H1 (cell line): ENCODE measurements at regions not wholly inside any gene's neighbourhood (a gene's known extent, or its start where the extent isn't known, plus 50 kb on each side); places are given as distances from the start of the nearest gene placed in this dataset.

ENCODE experiments used
- CTCF ChIA-PET: fragments of 300-600 bp; sonication (Branson Sonifier 250); formaldehyde crosslinking; loops from one replicate; lab custom pipeline; 2021; ENCODE audit not compliant: partially characterized antibody; lab: Charles Lee
- POLR2A ChIA-PET: fragments of 300-600 bp; sonication (Branson Sonifier 250); formaldehyde crosslinking; loops from one replicate; lab custom pipeline; 2021; ENCODE audit warnings: inconsistent platforms; ENCODE audit not compliant: partially characterized antibody; lab: Charles Lee
- DNase-seq, 2 experiments: peaks; one replicate each; pipeline versions ENCODE4 v3.0.0 to v3.0.0-alpha.2; 2010 to 2022; ENCODE audit warnings: low spot score in 2 of 2, low read depth in 1 of 2, mixed read lengths in 1 of 2
- FAIRE-seq: peaks from 2 replicates; lab custom pipeline; 2011; peaks lifted over from hg19 to GRCh38; lab: Jason Lieb, UNC
- H2AFZ ChIP-seq: 2 replicates; pipeline ENCODE4 v1.8.1; 2012; ENCODE audit warnings: low read length, inconsistent platforms
- H2AK5ac ChIP-seq: 2 replicates; pipeline ENCODE4 v1.6.1; 2013; ENCODE audit warnings: low read depth, low read length
- H2BK120ac ChIP-seq: replicated peaks from 2 replicates; pipeline ENCODE3; 2013; ENCODE audit warnings: low read depth, low read length, inconsistent platforms
- H2BK12ac ChIP-seq: 2 replicates; pipeline ENCODE4 v1.6.1; 2013; ENCODE audit warnings: low read depth, low read length
- H2BK15ac ChIP-seq: 2 replicates; pipeline ENCODE4 v1.6.1; 2013; ENCODE audit warnings: low read length
- H2BK20ac ChIP-seq: 2 replicates; pipeline ENCODE4 v1.6.1; 2013; ENCODE audit warnings: low read length
- H2BK5ac ChIP-seq: 2 replicates; pipeline ENCODE4 v1.6.1; 2013; ENCODE audit warnings: low read depth, low read length
- H3K14ac ChIP-seq: 2 replicates; pipeline ENCODE4 v1.6.1; 2013; ENCODE audit warnings: inconsistent platforms; ENCODE audit not compliant: insufficient read length
- H3K18ac ChIP-seq: 2 replicates; pipeline ENCODE4 v1.6.1; 2013; ENCODE audit warnings: low read length; ENCODE audit errors: extremely low read depth
- H3K23ac ChIP-seq: 2 replicates; pipeline ENCODE4 v1.6.1; 2013; ENCODE audit warnings: inconsistent platforms; ENCODE audit not compliant: insufficient read length
- H3K23me2 ChIP-seq: 2 replicates; pipeline ENCODE4 v1.6.1; 2013; ENCODE audit warnings: low read depth, low read length
- H3K27ac ChIP-seq: 2 replicates; pipeline ENCODE4 v1.6.1; 2011; ENCODE audit warnings: low read depth, low read length, inconsistent platforms
- H3K27me3 ChIP-seq, 4 experiments: replicated peaks in 1 of 4; 1 replicate in 1 of 4; 2 replicates in 3 of 4; pipeline versions ENCODE4 v1.6.1 to v1.8.1; 2011 to 2013; ENCODE audit warnings: low read length in 3 of 4, mild to moderate bottlenecking in 3 of 4, inconsistent platforms in 2 of 4, mixed read lengths in 2 of 4, moderate library complexity in 1 of 4; ENCODE audit not compliant: control insufficient read depth in 3 of 4, insufficient read depth in 3 of 4; ENCODE audit errors: extremely low read depth in 1 of 4
- H3K36me3 ChIP-seq, 4 experiments: 2 replicates each; pipeline versions ENCODE4 v1.6.1 to v1.8.1; 2011 to 2013; ENCODE audit warnings: mild to moderate bottlenecking in 4 of 4, low read length in 3 of 4, moderate library complexity in 2 of 4, control low read depth in 1 of 4, inconsistent platforms in 1 of 4; ENCODE audit not compliant: insufficient read depth in 4 of 4, control insufficient read depth in 2 of 4
- H3K4ac ChIP-seq: replicated peaks from 2 replicates; pipeline ENCODE3; 2013; ENCODE audit warnings: low read length, low read depth, mixed read lengths, inconsistent platforms; ENCODE audit not compliant: insufficient read length
- H3K4me1 ChIP-seq, 4 experiments: replicated peaks in 1 of 4; 1 replicate in 1 of 4; 2 replicates in 3 of 4; pipeline versions ENCODE4 v1.6.1 to v1.8.1; 2011 to 2013; ENCODE audit warnings: low read length in 3 of 4, inconsistent platforms in 2 of 4, mixed read lengths in 1 of 4; ENCODE audit not compliant: insufficient read depth in 4 of 4, control insufficient read depth in 3 of 4
- H3K4me2 ChIP-seq, 2 experiments: 2 replicates each; pipeline versions ENCODE4 v1.6.1 to v1.8.1; 2011 to 2013; ENCODE audit warnings: low read depth in 2 of 2, low read length in 2 of 2, control low read depth in 1 of 2, inconsistent platforms in 1 of 2, mild to moderate bottlenecking in 1 of 2; ENCODE audit not compliant: insufficient read depth in 1 of 2
- H3K4me3 ChIP-seq, 4 experiments: fragments of 200-600, 300-600 bp in 1 of 4; sonication (generic), shearing (Covaris generic), sonication (Bioruptor Twin) in 1 of 4; 2 replicates each; pipeline versions ENCODE4 v1.5.1 to v1.8.1; 2011 to 2016; ENCODE audit warnings: low read length in 4 of 4, low read depth in 3 of 4, control low read depth in 2 of 4, inconsistent platforms in 2 of 4, mild to moderate bottlenecking in 2 of 4, mixed read lengths in 1 of 4, moderate library complexity in 1 of 4; ENCODE audit not compliant: insufficient read depth in 2 of 4; ENCODE audit errors: extremely low read depth in 1 of 4
- H3K56ac ChIP-seq: replicated peaks from 2 replicates; pipeline ENCODE3; 2013; ENCODE audit warnings: low read depth, mild to moderate bottlenecking, mixed read lengths, low read length, inconsistent platforms; ENCODE audit not compliant: insufficient read length
- H3K79me1 ChIP-seq: 2 replicates; pipeline ENCODE4 v1.6.1; 2013; ENCODE audit warnings: low read depth, low read length, control low read depth
- H3K79me2 ChIP-seq, 2 experiments: 2 replicates each; pipeline versions ENCODE4 v1.6.1 to v1.8.1; 2012 to 2013; ENCODE audit warnings: low read length in 2 of 2, mild to moderate bottlenecking in 2 of 2, inconsistent platforms in 1 of 2; ENCODE audit not compliant: insufficient read depth in 2 of 2, control insufficient read depth in 1 of 2
- H3K9ac ChIP-seq, 4 experiments: replicated peaks in 1 of 4; 1 replicate in 1 of 4; 2 replicates in 3 of 4; pipeline versions ENCODE4 v1.6.1 to v1.8.1; 2011 to 2013; ENCODE audit warnings: low read depth in 3 of 4, low read length in 3 of 4, control low read depth in 2 of 4, mild to moderate bottlenecking in 2 of 4, moderate library complexity in 2 of 4, inconsistent platforms in 1 of 4; ENCODE audit errors: extremely low read depth in 1 of 4
- H3K9me3 ChIP-seq, 2 experiments: 2 replicates each; pipeline versions ENCODE4 v1.6.1 to v1.8.1; 2012 to 2013; ENCODE audit warnings: mild to moderate bottlenecking in 2 of 2, moderate library complexity in 2 of 2, control low read depth in 1 of 2, inconsistent platforms in 1 of 2, low read depth in 1 of 2, low read length in 1 of 2, mixed read lengths in 1 of 2; ENCODE audit not compliant: insufficient read depth in 2 of 2
- H4K20me1 ChIP-seq, 2 experiments: replicated peaks in 1 of 2; 2 replicates each; pipeline versions ENCODE3 to v1.8.1; 2011 to 2013; ENCODE audit warnings: inconsistent platforms in 2 of 2, low read length in 2 of 2, mild to moderate bottlenecking in 1 of 2; ENCODE audit not compliant: insufficient read depth in 2 of 2, control insufficient read depth in 1 of 2
- H4K5ac ChIP-seq: 2 replicates; pipeline ENCODE4 v1.6.1; 2013; ENCODE audit warnings: low read length, low read depth, mixed read lengths, inconsistent platforms; ENCODE audit not compliant: insufficient read length
- H4K8ac ChIP-seq: 2 replicates; pipeline ENCODE4 v1.8.0; 2013; ENCODE audit warnings: mild to moderate bottlenecking, moderate library complexity, low read length, inconsistent platforms; ENCODE audit not compliant: insufficient read depth; ENCODE audit errors: extremely low read depth
- H4K91ac ChIP-seq: replicated peaks from 2 replicates; pipeline ENCODE3; 2013; ENCODE audit warnings: low read length, mixed read lengths, inconsistent platforms; ENCODE audit not compliant: insufficient read length
- ATF2 ChIP-seq: IDR thresholded peaks from 2 replicates; pipeline ENCODE4 v1.6.1; 2012; ENCODE audit warnings: low read length, inconsistent platforms
- BCL11A ChIP-seq, 2 experiments: IDR thresholded peaks; one replicate each; pipeline ENCODE4 v1.6.1; 2011; ENCODE audit warnings: low read depth in 2 of 2, low read length in 2 of 2, mild to moderate bottlenecking in 2 of 2
- CHD2 ChIP-seq: IDR thresholded peaks from 2 replicates; pipeline ENCODE4 v1.6.1; 2012; ENCODE audit warnings: low read length, improper control_type of control experiment
- EP300 ChIP-seq, 2 experiments: IDR thresholded peaks; 1 replicate in 1 of 2; 2 replicates in 1 of 2; pipeline ENCODE4 v1.6.1; 2011 to 2012; ENCODE audit warnings: low read depth in 2 of 2, low read length in 2 of 2, mild to moderate bottlenecking in 2 of 2, borderline replicate concordance in 1 of 2, inconsistent platforms in 1 of 2, moderate library complexity in 1 of 2
- FOSL1 ChIP-seq: IDR thresholded peaks from 2 replicates; pipeline ENCODE4 v1.6.1; 2011; ENCODE audit warnings: mild to moderate bottlenecking, low read depth, low read length, moderate library complexity; ENCODE audit not compliant: insufficient read depth
- GABPA ChIP-seq: IDR thresholded peaks from 2 replicates; pipeline ENCODE4 v1.6.1; 2011; ENCODE audit warnings: mild to moderate bottlenecking, low read length, moderate library complexity, borderline replicate concordance; ENCODE audit not compliant: insufficient read depth
- GTF2F1 ChIP-seq: IDR thresholded peaks from 2 replicates; pipeline ENCODE4 v1.6.1; 2012; ENCODE audit warnings: low read depth, low read length, improper control_type of control experiment, borderline replicate concordance
- JUND ChIP-seq: IDR thresholded peaks from 2 replicates; pipeline ENCODE4 v1.6.1; 2011; ENCODE audit warnings: mild to moderate bottlenecking, improper control_type of control experiment, low read length
- POLR2A ChIP-seq, 2 experiments: IDR thresholded peaks; 1 replicate in 1 of 2; 2 replicates in 1 of 2; pipeline ENCODE4 v1.6.1; 2011; ENCODE audit warnings: low read depth in 2 of 2, low read length in 2 of 2, mild to moderate bottlenecking in 2 of 2; ENCODE audit errors: control extremely low read depth in 1 of 2
- SAP30 ChIP-seq: fragments of 300-600 bp; sonication (generic); IDR thresholded peaks from 2 replicates; pipeline ENCODE4 v1.7.1; 2012; ENCODE audit warnings: low read length, moderate library complexity, mild to moderate bottlenecking, inconsistent platforms; ENCODE audit not compliant: insufficient read depth, insufficient replicate concordance
- SP4 ChIP-seq: IDR thresholded peaks from 2 replicates; pipeline ENCODE4 v1.6.1; 2012; ENCODE audit warnings: low read length, inconsistent platforms
- SUZ12 ChIP-seq: fragments of 200-600 bp; sonication (generic); IDR thresholded peaks from 2 replicates; pipeline ENCODE4 v1.6.1; 2012; ENCODE audit warnings: mild to moderate bottlenecking, inconsistent platforms, low read length, moderate library complexity, mixed read lengths
- TCF12 ChIP-seq: IDR thresholded peaks from 2 replicates; pipeline ENCODE4 v1.6.1; 2011; ENCODE audit warnings: low read depth, mild to moderate bottlenecking, low read length
- WGBS, 2 experiments: shearing (Covaris generic) in 1 of 2; methylation state at CpG; one replicate each; pipeline versions ENCODE4 v1.1.6 to v1.1.7; 2013 to 2015; ENCODE audit warnings: low lambda C conversion rate in 2 of 2, mixed read lengths in 2 of 2, inconsistent platforms in 1 of 2, low coverage in 1 of 2, missing lambda C conversion rate in 1 of 2; ENCODE audit not compliant: insufficient replicate concordance in 2 of 2, insufficient coverage in 1 of 2, insufficient read length in 1 of 2; ENCODE audit errors: extremely low coverage in 1 of 2, missing lambda C conversion rate in 1 of 2; 5-methylcytosine and 5-hydroxymethylcytosine counted together

GRCh38 chr6:78511009-78511408 lies 356.3 kb upstream of the IRAK1BP1 start:
- no peaks in the 10 kb centered on the region for H3K79me1 ChIP-seq
- POLR2A ChIA-PET, result no interaction called here
- no peak overlapping the region for H2BK120ac ChIP-seq
- H2BK15ac ChIP-seq, result no peak overlapping the region
- DNase-seq, result no peak
- no peak overlapping the region for H2AFZ ChIP-seq
- H3K18ac ChIP-seq, result no peak overlapping the region
- no peak overlapping the region for H3K56ac ChIP-seq
- H3K4me2 ChIP-seq, result no peak overlapping the region
- H3K4me3 ChIP-seq, result no peak overlapping the region
- no peak overlapping the region for H2AK5ac ChIP-seq
- H4K5ac ChIP-seq, result no peak overlapping the region
- no peaks in the 10 kb centered on the region for H3K36me3 ChIP-seq
- no peak for TF ChIP-seq SP4
- no peak for TF ChIP-seq TCF12
- no peak for TF ChIP-seq EP300 (IDR thresholded peaks at IDR 0.05; ENCODE audit: borderline replicate concordance in 1 of 2, low read depth in 2 of 2, low read length in 2 of 2)
- TF ChIP-seq FOSL1, result no peak
- TF ChIP-seq ATF2, result no peak
- no peak for TF ChIP-seq POLR2A (IDR thresholded peaks at IDR 0.05; ENCODE audit: control extremely low read depth in 1 of 2, low read depth in 2 of 2, low read length in 2 of 2)
- TF ChIP-seq JUND, result no peak
- TF ChIP-seq GABPA, result no peak
- no peak for TF ChIP-seq SUZ12
- TF ChIP-seq BCL11A (IDR thresholded peaks at IDR 0.05; ENCODE audit: low read depth in 2 of 2, low read length in 2 of 2), result no peak
- TF ChIP-seq SAP30, result no peak
- no peak for TF ChIP-seq GTF2F1
- no peak for TF ChIP-seq CHD2
- TF ChIP-seq, all 59 proteins: peak for 0
- Histone ChIP-seq H3K79me2 (no peaks in the 10 kb centered on the region), H2BK12ac (no peak overlapping the region), H3K4me1 (no peaks in the 10 kb centered on the region), H4K91ac (no peak overlapping the region), H3K14ac (no peak overlapping the region), H4K20me1 (no peaks in the 10 kb centered on the region), H3K23me2 (no peaks in the 10 kb centered on the region), H2BK20ac (no peak overlapping the region), H3K4ac (no peak overlapping the region), H3K9ac (no peak overlapping the region), H3K27me3 (no peaks in the 10 kb centered on the region), H2BK5ac (no peak overlapping the region), H3K9me3 (peaks cover 6 to 12% of the 10 kb centered on the region in 2 experiments; a peak in 3 of 4 replicates), H4K8ac (no peak overlapping the region), H3K27ac (no peak overlapping the region), H3K23ac (no peak overlapping the region)
- FAIRE-seq, result no peak
- CTCF ChIA-PET, result interaction anchor here (0.6 to 1.3 kb wide), 4 partner anchors 11 to 892 kb away, joined by 3 to 6 read pairs (median 4); no protein-coding TSS in a partner anchor
- WGBS, 2 experiments, result 79% methylated on average over 2 of the region's 2 CpGs; no CpG with 5 or more reads in 1 of the 2 experiments
